ENCODE measurements at regions not wholly inside any gene's neighbourhood (a gene's known extent, or its start where the extent isn't known, plus 50 kb on each side); places are given as distances from the start of the nearest gene placed in this dataset.
"Not testable (repeated sequence)": the region's sequence is repeated elsewhere in the genome, so short reads cannot be mapped to it uniquely, and the experiment has no call there.

DNA sequence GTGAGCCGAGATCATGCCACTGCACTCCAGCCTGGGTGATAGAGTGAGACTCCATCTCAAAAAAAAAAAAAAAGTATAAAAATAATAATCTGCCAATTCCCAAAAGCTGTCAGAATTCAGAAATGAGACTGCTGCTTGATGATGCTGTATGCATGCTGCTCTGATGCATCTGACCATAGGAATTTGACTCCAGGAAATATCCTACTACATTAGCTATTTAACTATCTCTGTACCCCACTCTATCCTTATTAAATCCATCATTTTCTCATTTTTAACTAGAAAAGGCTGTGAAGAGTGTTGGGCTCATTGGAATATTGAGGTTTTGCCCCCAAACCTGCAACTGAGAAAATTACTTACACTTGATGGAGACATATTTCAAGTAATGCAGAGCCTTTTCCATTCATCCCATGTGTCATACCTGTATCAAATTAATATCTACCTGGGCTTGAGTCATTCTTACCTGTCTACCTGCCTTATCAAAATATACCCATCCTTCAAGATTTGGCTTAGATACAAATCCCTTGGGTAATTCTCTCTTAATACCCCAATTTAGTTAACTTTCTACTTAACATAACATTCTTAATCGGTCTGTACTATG is 135.2 kb upstream of the PREP start:
- DNase-seq (ENCODE audit: low spot score): no peak

DNA sequence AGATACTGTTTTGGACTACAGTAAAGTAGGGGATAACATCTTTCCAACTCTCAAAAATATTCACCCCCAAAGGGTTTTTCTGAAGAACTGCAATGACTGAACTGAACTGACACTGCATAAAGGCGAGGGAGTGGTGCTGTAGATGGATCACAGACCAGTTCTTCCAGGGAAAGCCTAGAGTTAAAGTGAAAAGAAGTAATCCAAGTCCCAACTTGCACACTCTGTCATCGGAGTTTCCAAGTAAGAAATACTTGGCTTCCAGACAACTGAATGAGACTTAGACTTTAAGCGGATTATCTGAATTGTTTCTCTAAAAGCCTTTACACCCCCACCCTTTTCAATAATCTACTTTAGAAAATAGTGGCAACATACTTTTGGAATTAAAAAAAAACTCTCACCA is 134.1 kb upstream of the PREP start:
- no peak for DNase-seq (ENCODE audit: low spot score)

DNA sequence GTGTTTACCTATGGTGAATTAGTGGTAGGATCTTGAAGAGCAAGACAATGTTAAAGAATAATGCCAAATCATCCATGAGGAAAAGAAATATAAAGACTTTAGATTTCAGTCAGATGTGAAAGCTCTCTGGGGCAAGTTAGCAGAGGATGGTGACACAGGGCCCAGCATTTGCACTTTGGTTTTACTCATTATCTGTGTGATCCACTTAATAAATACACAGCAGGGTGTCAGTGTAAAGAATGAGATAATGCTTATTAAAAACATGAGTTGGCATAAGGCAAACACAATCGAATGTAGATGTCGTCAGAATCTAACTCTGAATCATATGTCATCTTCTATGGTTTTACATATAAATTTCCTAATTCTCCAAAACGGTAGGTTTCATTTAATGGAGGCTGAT is 130.4 kb upstream of the PREP start:
- DNase-seq (ENCODE audit: low spot score): no peak

DNA sequence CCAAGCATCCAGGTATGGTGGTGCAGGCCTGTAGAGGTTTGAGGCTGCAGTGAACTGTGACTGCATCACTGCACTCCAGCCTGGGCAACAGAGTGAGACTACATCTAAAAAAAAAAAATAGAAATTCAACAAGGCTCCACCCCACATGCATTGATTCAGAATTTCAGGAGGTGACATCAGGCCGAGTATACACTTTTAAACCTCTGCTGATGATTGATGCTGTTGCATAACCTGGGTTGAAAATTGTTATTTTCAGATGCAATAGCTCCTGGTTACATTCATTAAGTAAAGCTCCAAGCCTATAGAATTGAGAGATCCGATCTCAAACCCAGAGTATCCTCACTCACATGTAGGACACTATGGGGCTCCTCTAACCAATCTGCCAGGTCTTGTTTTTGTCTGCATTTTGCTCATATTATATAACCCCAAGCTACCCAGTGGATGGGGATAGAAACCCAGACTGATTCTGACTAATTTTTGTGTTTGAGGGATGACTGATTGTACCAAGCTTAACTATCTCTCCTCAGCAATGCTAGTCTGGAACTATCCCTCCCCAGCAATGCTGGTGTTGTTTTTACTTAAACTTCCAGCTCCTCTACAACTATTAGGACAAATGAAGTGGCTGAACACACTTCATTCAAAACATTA is 123.5 kb upstream of the PREP start:
- no peak for DNase-seq (ENCODE audit: low spot score)

DNA sequence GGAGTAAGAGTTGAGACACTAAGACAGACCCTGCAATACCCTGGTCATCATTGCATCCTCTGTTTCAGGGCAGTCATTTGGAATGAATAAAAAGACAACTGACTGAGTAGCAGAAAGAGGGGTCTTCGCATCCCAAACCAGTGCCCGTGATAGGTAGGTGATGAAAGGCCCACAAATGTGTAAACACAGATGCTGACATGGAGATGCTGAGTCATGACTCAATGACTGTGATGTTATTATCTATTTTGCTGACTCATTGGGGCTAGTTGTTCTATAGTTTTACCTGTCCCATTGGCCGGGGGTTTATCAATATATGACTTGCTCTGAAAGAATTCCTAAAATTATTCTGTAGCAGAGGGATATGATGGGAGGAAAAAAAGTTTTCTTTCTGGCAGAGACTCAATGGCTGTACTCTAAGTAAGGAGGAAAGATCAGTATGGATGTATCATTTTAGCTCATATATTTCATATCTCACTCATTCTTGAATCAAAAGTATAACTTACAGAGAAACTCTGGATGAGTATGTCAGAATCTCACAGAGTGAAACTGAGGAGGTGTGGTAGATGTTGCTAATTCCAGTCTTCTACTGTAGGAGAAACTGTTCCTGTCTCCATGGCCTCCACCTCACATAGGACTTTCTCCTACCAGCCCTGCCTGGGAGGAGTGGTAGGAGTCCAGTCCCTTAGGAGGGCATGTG is 119.9 kb upstream of the PREP start:
- DNase-seq (ENCODE audit: low spot score): no peak

DNA sequence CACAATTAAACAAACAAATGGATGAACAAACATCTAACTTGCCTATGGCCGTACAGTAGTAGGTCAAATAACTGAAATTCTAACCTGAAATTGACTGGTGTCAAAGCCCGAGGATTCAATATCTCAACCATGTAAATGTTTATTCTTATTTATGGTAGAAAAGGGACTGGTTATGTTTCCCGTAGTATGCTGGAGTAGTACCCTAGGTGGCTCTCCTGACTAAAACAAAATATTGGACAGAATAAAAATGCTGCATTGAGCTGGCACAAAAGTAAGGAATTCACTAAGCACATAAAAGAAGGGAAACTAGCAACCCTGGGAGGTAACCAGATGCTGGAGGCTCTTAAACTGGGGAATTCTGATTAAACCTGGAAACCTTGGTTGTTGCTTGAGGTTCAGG is 117.1 kb upstream of the PREP start:
- DNase-seq (ENCODE audit: low spot score): no peak

DNA sequence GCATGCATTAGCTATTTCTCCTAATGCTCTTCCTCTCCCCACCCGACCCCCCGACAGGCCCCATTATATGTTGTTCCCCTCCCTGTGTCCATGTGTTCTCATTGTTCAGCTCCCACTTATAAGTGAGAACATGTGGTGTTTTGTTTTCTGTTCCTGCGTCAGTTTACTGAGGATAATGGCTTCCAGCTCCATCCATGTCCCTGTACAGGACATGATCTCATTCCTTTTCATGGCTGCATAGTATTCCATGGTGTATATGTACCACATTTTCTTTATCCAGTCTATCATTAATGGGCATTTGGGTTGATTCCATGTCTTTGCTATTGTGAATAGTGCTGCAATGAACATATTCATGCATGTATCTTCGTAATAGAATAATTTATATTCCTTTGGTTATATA is 116.1 kb upstream of the PREP start:
- not testable (repeated sequence) for DNase-seq (ENCODE audit: low spot score)

DNA sequence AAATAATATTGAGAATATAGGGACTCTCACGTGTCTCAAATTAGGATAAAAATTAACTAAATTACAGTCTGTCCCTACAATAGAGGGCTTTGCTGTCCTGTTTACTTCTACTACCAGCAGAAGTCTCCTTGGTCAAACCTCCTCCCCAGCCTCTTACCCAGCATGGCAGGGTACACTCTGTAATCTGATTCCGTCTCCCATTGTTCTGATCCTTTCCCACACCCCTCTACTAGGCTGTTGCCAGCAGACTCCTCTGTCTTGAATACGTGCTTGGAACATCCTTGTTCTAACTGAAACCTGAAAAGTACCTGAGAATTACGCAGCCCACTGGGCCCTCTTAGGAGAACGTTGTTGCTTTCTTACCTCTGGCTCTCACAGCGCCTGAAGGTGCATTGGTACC is 112.2 kb upstream of the PREP start:
- no peak for DNase-seq (ENCODE audit: low spot score)

DNA sequence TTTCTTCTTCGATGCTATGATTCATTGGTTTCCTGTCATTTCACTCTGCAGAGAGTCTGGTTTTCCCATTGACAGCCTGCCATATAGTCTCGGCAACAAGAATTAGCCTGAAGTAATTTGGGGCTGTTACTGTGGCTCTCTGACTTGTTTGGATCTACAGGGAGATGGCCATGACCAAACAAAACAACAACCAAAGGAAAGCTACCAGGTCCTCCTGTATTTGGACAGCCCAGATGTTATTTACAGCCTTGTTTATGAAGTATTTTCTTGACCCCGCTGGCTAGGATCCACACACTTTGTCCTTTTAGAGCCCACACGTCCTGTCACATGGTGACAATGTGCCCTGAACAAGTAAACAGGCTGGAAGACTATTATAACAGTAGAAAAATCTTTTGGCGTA is 111.4 kb upstream of the PREP start:
- DNase-seq (ENCODE audit: low spot score): no peak

DNA sequence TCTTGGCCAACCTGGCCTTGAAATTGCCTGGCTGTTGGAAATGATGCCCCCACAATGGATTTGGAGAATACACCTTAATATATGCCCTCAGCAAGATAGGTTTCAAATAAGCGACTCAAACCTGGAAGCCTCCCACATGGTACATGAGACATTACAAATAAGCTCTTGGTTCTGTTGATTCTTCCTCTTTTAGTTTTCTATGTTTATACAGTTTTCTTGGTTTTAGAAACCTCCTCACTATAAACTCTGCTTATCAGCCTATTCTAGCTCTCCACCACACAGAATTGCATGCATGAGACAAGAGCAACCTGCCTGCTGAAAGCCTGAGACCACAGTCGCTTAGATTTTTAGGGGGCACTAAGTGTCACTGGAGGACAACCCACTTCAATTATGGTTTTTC is 108.8 kb upstream of the PREP start:
- DNase-seq (ENCODE audit: low spot score): no peak

DNA sequence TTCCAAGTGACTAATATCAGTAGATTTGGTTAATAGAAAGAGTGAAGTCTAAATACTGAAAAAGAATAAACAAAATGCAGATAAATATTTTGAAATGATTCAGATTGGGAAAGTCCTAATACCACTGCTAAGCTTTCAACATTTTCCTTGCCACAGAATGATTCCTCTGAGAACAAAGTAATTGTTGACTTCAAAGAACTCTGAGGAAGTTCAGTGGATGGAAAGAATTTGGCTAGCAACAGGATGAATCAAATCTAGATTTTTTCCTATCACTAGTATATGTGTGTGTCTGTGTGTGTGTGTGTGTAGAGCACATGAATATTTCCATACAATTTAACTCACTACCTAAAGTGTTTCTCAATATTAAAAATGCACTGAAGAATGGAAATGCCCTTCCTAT is 107.9 kb upstream of the PREP start:
- no peak for DNase-seq (ENCODE audit: low spot score)

DNA sequence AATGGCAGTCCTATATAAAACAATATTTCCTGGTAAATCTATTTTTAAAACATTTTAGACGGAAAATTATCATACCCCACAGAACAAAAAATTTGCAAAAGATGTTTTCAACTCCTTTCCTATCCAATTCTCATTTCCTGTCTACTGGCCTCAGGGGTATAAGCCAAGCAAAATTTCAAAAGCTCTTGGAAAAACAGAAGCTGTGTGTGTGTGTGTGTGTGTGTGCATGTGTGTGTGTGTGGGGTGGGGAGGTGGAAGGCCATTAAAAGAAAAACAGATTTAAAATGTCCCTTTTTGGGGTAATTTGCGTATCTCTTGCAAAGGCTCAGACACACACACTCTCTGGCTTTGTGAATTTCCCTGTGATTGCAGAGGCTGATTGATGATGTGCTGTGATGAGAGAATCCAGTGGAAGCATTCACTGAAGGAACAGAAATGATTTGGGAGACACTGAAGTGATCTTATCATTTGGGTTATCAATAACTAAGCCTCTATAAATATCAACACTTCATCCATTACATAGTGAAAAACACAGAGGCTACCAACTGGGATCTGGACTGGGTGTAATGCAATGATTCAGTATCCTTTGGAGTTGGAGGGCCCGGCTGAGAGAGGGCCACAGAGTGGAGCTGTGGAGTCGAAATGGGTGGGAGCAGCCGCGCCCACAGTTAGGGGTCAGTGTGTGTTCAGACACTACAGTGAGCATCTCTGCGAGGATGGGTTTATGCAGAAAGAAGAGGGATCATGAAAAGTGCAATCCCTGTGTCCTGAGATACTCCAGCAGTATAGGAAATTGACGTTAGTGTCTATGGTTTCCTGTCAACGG is 106.8 kb upstream of the PREP start:
- no peak for DNase-seq (ENCODE audit: low spot score)

DNA sequence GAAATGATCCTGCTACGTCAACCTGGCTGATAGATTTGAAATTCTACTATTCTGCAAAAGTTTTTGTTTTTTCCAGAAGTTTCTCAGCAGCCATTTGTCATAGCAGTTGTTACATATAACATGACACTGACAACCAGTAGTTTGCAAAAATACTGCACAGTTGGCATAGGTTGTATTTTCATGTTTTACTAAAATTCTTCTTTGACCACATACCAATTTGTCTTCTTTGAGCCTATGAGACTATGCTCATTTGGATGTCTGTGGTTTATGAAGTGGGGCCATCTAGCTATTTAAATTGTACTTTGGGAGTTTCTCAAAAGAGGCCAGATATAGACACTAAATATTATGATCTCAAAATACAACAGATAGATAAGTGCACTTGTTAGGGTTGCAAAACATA is 104.9 kb upstream of the PREP start:
- DNase-seq (ENCODE audit: low spot score): no peak

DNA sequence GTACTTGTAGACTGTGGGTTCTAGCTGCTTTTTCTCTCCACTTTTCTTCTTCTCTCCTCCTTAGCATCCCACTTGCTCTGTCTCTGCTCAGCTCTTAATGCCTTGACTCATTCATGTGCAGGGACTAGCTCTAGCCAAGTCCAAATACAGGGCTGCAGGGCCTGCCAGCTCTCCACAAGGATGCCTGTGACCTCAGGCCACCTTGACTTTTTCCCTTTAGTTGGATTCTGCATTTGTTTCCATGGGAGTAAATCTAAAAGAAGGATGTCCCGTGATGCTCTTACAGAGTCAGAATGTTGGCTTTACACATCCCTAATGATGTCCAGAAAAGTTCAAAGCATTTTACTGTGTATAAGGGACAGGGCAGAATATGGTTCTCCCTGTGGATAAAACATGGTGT is 101.8 kb upstream of the PREP start:
- DNase-seq (ENCODE audit: low spot score): no peak

DNA sequence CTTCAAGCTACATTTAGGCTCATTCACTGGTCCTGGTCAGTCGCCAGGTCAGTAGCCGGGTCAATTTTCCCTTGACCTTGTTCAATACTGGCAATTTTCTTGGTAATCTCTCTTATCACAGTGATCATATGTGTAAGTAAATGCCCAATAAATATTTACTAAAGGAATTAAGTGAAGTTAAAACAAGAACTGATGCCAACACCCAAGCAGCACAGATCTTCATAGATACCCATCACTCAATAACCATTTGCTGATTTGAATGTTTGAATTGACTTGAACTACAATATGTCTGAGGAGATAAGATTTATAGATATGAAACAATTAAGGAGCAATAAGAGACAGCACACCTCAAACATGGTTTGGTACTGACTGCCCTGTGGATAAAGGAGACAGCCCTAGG is 100.8 kb upstream of the PREP start:
- no peak for DNase-seq (ENCODE audit: low spot score)

DNA sequence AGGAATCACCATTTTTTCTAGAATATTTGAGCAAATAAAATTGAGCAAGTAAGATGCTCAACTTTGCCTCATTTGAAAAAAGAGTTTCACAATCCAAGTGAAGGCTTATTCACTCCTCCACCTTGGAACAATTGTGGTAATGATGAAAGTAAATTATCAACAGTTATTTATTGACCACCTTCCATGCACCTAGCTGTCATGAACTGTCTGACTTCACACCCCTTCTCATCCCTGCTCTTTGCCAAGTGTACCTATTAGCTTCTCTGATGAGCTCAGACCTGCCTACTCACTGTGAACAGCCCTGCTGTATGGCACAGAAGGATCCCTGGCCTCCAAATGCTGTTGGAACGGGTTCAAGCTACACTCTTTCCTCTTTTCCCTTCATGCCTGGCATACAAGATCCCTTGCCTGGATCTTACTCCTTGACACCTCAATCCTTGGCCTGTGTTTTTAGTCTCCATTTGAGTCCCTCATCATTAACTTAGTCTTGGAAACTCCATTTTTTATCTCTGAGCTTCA is 99.0 kb upstream of the PREP start:
- no peak for DNase-seq (ENCODE audit: low spot score)

DNA sequence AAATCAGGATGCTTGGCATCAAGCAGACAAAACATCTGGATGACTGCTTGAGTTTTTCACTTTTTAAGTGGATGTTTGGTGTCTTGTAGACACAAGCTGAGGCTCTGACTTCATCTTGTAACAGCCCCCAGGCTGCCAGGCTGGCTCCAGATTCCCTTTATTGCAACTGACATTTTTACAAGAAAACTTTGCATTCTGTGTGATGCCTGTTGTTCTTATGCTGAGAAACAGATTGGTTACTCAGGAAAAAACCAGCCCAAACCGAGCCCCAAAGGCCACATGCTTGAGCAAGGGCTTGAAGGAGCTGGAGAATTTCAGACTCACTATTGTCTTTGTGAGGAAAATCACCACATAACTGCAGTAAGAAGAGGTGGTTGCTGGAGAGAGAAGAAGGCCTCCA is 98.4 kb upstream of the PREP start:
- no peak for DNase-seq (ENCODE audit: low spot score)

DNA sequence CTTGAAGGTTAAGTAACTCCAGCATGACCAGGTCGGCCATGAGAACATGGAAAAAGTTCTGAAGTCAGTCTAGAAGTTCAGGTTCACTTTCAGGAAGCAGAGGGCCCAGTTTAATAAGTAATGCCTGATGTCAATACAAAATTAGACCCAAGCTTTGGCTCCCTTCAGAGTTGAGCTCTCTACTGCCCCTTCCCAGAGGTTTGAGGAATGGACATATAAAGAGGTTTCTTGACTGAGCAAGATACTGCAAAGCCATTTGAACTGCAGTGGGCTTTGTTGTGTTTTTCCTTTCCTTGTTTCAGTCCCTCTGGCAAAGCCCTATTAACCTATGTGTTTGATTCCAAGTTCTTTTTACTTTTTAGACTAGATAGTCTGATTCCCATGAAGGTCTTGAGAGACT is 97.8 kb upstream of the PREP start:
- no peak for DNase-seq (ENCODE audit: low spot score)

DNA sequence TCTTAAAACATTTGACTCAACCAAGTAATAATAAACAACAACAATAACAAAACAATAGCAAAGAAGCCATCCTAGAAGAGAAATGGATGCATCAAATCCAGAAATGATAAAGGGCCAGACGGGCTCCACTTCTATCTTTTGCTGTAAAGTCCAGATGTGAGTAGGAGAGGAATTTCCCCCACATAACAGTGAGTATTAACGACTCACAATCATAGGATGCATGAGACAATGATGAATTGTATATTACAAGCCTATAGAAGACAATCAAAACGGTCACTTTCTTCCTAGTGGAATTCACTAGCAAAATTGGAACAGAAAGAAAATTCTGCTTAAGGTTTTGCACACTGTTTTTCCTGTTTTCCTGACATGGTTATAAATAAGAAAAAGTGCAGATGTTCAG is 97.0 kb upstream of the PREP start:
- no peak for DNase-seq (ENCODE audit: low spot score)

DNA sequence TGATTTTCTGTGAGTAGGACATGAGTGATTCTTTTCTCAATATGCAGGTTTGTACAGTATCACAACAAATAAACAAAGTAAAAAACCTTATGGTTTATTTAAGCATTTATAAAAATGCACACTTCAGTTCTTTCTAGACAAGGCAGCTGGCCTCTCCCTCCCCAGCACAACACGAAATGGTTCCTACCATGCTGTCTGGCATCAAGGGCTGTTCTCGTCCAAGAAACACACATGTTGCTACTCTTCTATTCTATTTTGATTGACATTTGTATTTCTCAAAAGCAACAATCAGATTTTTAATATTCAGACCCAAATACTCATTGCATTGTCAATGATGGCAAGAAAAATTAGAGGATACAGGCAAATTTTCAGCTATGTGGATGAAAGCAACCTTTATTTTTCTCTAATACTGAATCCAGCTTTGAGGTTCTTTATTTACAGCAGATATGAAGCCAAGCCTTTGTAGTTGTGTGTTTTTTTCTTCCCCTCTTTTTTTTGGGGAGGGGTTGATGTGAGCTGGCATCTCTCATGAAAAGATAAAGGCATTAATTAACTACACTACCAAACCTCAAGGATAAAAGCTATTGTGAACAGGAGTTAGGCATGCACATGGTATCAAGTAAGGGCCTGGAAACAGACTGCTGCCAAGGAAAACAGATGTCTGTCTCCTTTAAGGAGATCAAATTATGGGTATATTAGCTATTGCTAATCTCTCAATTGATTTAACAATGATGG is 96.4 kb upstream of the PREP start:
- DNase-seq (ENCODE audit: low spot score): no peak

DNA sequence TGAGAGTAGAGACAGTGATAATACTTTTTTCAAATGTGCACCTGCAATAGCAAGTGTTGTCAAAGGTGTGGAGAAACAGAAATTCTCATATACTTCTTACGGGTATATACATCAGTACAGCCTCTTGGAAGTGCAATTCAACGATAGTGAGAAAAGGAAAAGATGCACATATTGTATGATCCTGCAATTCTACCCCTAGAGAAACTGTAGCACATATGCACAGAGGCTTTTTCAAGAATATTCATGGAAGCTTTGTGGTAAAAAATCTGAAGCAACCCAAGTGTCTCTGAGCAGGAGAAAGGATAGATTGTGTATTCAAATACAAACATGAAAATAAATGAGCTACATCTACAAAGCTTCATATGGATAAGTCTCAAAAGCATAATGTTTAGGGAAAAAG is 94.7 kb upstream of the PREP start:
- DNase-seq (ENCODE audit: low spot score): no peak

DNA sequence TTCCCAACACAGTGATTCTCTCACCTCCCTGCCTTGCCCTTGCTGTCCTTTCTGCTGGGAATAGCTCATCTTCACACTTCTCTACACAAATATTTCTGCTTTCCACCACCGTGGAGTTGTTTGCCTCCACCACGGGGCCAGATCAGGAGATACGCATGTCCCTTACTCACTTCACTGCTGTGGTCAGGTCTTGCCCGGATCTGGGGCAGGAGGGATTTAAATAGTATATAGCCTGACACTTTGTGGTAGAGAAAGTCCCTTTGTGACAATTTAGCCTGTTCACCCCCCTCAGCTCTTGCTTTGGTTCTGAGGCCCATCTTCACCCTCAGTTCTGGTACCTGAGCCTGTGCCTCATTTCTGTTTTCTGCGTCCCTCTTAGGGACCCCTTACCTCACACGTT is 92.6 kb upstream of the PREP start:
- DNase-seq (ENCODE audit: low spot score): no peak
